HepG2 (cell line): ENCODE measurements at regions not wholly inside any gene's neighbourhood (a gene's known extent, or its start where the extent isn't known, plus 50 kb on each side); places are given as distances from the start of the nearest gene placed in this dataset.

Experiments used
- BHLHE40 ChIP-seq: IDR thresholded peaks from 2 replicates; pipeline ENCODE4 v1.6.1; 2011; ENCODE audit warnings: low read length, improper control_type of control experiment
- CEBPB ChIP-seq: IDR thresholded peaks from 2 replicates; pipeline ENCODE4 v1.6.1; 2011; ENCODE audit warnings: low read depth, low read length, improper control_type of control experiment, borderline replicate concordance
- CTCF ChIP-seq: sonication (generic); formaldehyde crosslinking; IDR thresholded peaks from 2 replicates; pipeline ENCODE4 v1.5.0; 2020; ENCODE audit warnings: mild to moderate bottlenecking, missing genetic modification reagents, moderate library complexity
- DR1 ChIP-seq: sonication (generic); formaldehyde crosslinking; IDR thresholded peaks from 2 replicates; pipeline ENCODE4 v1.8.0; 2021; ENCODE audit warnings: mild to moderate bottlenecking, missing genetic modification reagents, inconsistent platforms
- ELF1 ChIP-seq: sonication (generic); formaldehyde crosslinking; IDR thresholded peaks from 2 replicates; pipeline ENCODE4 v1.4.0; 2020; ENCODE audit warnings: missing genetic modification reagents
- EZH2 ChIP-seq: conservative IDR thresholded peaks from 2 replicates; pipeline ENCODE4 v1.6.1; 2012; ENCODE audit warnings: mild to moderate bottlenecking, low read depth, low read length, moderate library complexity
- HDAC2 ChIP-seq: sonication (generic); formaldehyde crosslinking; IDR thresholded peaks from 2 replicates; pipeline ENCODE4 v1.4.0; 2020; ENCODE audit warnings: missing genetic modification reagents
- ISX ChIP-seq: sonication (generic); formaldehyde crosslinking; conservative IDR thresholded peaks from 2 replicates; pipeline ENCODE4 v1.5.0; 2020; ENCODE audit warnings: missing genetic modification reagents
- MAFK ChIP-seq, 2 experiments: IDR thresholded peaks in 1 of 2; conservative IDR thresholded peaks in 1 of 2; 2 replicates each; pipeline ENCODE4 v1.6.1; 2011; ENCODE audit warnings: improper control_type of control experiment in 2 of 2, low read length in 2 of 2
- MAZ ChIP-seq, 2 experiments: sonication (generic) in 1 of 2; formaldehyde crosslinking in 1 of 2; IDR thresholded peaks; 2 replicates each; pipeline versions ENCODE4 v1.5.0 to v1.6.1; 2012 to 2020; ENCODE audit warnings: low read depth in 2 of 2, mild to moderate bottlenecking in 2 of 2, borderline replicate concordance in 1 of 2, improper control_type of control experiment in 1 of 2, low read length in 1 of 2, missing genetic modification reagents in 1 of 2, moderate library complexity in 1 of 2
- MED1 ChIP-seq: sonication (generic); formaldehyde crosslinking; IDR thresholded peaks from 2 replicates; pipeline ENCODE4 v1.4.0; 2020; ENCODE audit warnings: missing genetic modification reagents
- POLR2A ChIP-seq, 2 experiments: IDR thresholded peaks; 2 replicates each; pipeline ENCODE4 v1.6.1; 2011; ENCODE audit warnings: low read depth in 2 of 2, low read length in 2 of 2, mild to moderate bottlenecking in 1 of 2, moderate library complexity in 1 of 2; ENCODE audit not compliant: insufficient read depth in 1 of 2
- SIX1 ChIP-seq: sonication (generic); formaldehyde crosslinking; IDR thresholded peaks from 2 replicates; pipeline ENCODE4 v1.4.0; 2020; ENCODE audit warnings: missing genetic modification reagents, borderline replicate concordance
- TRIM24 ChIP-seq: sonication (generic); formaldehyde crosslinking; IDR thresholded peaks from 2 replicates; pipeline ENCODE4 v1.8.0; 2022; ENCODE audit warnings: mild to moderate bottlenecking, missing genetic modification reagents

- no peak for TF ChIP-seq DR1 (CRISPR knock-in tag)
- no peak for TF ChIP-seq SIX1 (CRISPR knock-in tag)
- TF ChIP-seq CEBPB = no peak
- TF ChIP-seq MED1 (CRISPR knock-in tag) = no peak
- TF ChIP-seq MAFK (conservative IDR thresholded peaks at IDR 0.05 in 1 of 2, IDR thresholded peaks at IDR 0.05 in 1 of 2; ENCODE audit: low read length in 2 of 2) = no peak
- no peak for TF ChIP-seq MAZ (IDR thresholded peaks at IDR 0.05; ENCODE audit: borderline replicate concordance, low read depth, low read length)
- no peak for TF ChIP-seq MAZ (CRISPR knock-in tag; IDR thresholded peaks at IDR 0.05; ENCODE audit: low read depth)
- no peak for TF ChIP-seq HDAC2 (CRISPR knock-in tag)
- TF ChIP-seq TRIM24 (CRISPR knock-in tag) = no peak
- TF ChIP-seq ELF1 = no peak
- no peak for TF ChIP-seq CTCF (CRISPR knock-in tag)
- TF ChIP-seq POLR2A (IDR thresholded peaks at IDR 0.05; ENCODE audit: insufficient read depth in 1 of 2, low read depth in 2 of 2, low read length in 2 of 2) = no peak
- TF ChIP-seq ISX = no peak
- no peak for TF ChIP-seq EZH2
- TF ChIP-seq BHLHE40 = no peak
Observed at GRCh38 chr12:12018454-12018853, 52.3 kb upstream of the BCL2L14 start.
